ENCODE measurements at regions not wholly inside any gene's neighbourhood (a gene's known extent, or its start where the extent isn't known, plus 50 kb on each side); places are given as distances from the start of the nearest gene placed in this dataset.

DNA sequence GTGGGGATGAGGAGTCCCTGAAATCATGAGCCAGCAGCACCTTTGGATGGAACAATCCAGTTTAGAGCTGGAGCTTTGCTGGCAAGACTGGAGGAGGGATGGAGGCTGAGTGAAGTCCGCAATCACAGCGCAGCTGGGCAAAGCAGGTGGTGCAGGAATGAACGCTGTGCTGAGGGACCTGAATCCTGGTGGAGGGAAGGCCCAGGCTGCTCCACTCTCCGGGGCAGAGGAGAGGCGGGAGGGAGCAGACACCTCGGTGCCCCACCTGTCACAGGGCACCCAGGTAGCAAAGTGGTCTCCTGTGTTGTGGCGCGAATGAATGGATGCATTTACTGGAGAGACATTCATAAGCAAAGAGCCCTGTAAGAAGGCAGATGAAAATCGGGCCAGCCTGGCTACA, 124.8 kb upstream of the ANO1 start:
- H2AFZ ChIP-seq (ENCODE audit: low read depth, low read length, severe bottlenecking), result no peak overlapping the region
- no peaks in the 10 kb centered on the region for H3K9me3 ChIP-seq (ENCODE audit: insufficient read depth, low read length)
- H3K4me2 ChIP-seq (ENCODE audit: low read depth, low read length, poor library complexity, severe bottlenecking), result no peak overlapping the region
- H3K79me2 ChIP-seq (ENCODE audit: insufficient read depth, low read length), result no peaks in the 10 kb centered on the region
- H3K27ac ChIP-seq (ENCODE audit: low read depth, low read length), result no peak overlapping the region
- H3K9me2 ChIP-seq (replicated peaks; ENCODE audit: insufficient read depth, low read length), result no peaks in the 10 kb centered on the region
- no peak overlapping the region for H3K4me3 ChIP-seq (ENCODE audit: insufficient read depth, low read length, poor library complexity, severe bottlenecking)
- TF ChIP-seq, protein P1, sequence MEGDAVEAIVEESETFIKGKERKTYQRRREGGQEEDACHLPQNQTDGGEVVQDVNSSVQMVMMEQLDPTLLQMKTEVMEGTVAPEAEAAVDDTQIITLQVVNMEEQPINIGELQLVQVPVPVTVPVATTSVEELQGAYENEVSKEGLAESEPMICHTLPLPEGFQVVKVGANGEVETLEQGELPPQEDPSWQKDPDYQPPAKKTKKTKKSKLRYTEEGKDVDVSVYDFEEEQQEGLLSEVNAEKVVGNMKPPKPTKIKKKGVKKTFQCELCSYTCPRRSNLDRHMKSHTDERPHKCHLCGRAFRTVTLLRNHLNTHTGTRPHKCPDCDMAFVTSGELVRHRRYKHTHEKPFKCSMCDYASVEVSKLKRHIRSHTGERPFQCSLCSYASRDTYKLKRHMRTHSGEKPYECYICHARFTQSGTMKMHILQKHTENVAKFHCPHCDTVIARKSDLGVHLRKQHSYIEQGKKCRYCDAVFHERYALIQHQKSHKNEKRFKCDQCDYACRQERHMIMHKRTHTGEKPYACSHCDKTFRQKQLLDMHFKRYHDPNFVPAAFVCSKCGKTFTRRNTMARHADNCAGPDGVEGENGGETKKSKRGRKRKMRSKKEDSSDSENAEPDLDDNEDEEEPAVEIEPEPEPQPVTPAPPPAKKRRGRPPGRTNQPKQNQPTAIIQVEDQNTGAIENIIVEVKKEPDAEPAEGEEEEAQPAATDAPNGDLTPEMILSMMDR (IDR thresholded peaks at IDR 0.05; ENCODE audit: insufficient read depth, low read length, poor library complexity, severe bottlenecking), result no peak
- TF ChIP-seq EZH2phosphoT487 (conservative IDR thresholded peaks at IDR 0.05; ENCODE audit: low read length), result no peak
- no peaks in the 10 kb centered on the region for H3F3A ChIP-seq (ENCODE audit: insufficient read depth)
- no peaks in the 10 kb centered on the region for H4K20me1 ChIP-seq (ENCODE audit: low read depth, low read length)
- H3K27me3 ChIP-seq (ENCODE audit: low read length), result no peaks in the 10 kb centered on the region
- H3K36me3 ChIP-seq (ENCODE audit: low read length), result no peaks in the 10 kb centered on the region
- no peak overlapping the region for H3K9ac ChIP-seq (ENCODE audit: low read length)

DNA sequence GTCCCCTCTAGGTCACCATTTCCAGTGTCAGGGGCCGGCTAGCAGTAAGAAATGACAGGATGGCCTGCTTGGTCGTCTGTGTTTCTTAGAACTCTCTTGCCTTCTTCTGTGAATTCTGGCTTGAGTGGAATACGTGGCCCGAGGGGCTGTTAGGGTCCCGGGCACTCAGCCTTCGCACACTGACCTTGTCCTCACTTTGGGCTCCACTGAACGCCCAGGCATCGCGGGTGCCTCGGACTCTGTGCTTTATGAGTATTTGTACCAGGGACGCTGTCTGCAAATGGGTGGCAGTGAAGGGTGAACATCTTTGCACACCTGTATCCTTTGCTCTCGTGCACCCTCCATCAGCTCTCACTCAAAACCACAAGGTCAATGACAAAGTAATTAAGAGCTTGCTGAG, 123.4 kb upstream of the ANO1 start:
- Histone ChIP-seq H3K36me3 (ENCODE audit: low read length) (no peaks in the 10 kb centered on the region), H3K4me2 (ENCODE audit: low read depth, low read length, poor library complexity, severe bottlenecking) (no peak overlapping the region), H3K9me3 (ENCODE audit: insufficient read depth, low read length) (no peaks in the 10 kb centered on the region), H3K4me3 (ENCODE audit: insufficient read depth, low read length, poor library complexity, severe bottlenecking) (no peak overlapping the region), H3F3A (ENCODE audit: insufficient read depth) (no peaks in the 10 kb centered on the region), H3K9ac (ENCODE audit: low read length) (no peak overlapping the region), H3K9me2 (replicated peaks; ENCODE audit: insufficient read depth, low read length) (no peaks in the 10 kb centered on the region), H3K27me3 (ENCODE audit: low read length) (no peaks in the 10 kb centered on the region), H2AFZ (ENCODE audit: low read depth, low read length, severe bottlenecking) (no peak overlapping the region), H3K27ac (ENCODE audit: low read depth, low read length) (no peak overlapping the region), H4K20me1 (ENCODE audit: low read depth, low read length) (no peaks in the 10 kb centered on the region), H3K79me2 (ENCODE audit: insufficient read depth, low read length) (no peaks in the 10 kb centered on the region)
- TF ChIP-seq EZH2phosphoT487 (conservative IDR thresholded peaks at IDR 0.05; ENCODE audit: low read length), result no peak
- TF ChIP-seq, protein P1 (IDR thresholded peaks at IDR 0.05; ENCODE audit: insufficient read depth, low read length, poor library complexity, severe bottlenecking), result no peak

DNA sequence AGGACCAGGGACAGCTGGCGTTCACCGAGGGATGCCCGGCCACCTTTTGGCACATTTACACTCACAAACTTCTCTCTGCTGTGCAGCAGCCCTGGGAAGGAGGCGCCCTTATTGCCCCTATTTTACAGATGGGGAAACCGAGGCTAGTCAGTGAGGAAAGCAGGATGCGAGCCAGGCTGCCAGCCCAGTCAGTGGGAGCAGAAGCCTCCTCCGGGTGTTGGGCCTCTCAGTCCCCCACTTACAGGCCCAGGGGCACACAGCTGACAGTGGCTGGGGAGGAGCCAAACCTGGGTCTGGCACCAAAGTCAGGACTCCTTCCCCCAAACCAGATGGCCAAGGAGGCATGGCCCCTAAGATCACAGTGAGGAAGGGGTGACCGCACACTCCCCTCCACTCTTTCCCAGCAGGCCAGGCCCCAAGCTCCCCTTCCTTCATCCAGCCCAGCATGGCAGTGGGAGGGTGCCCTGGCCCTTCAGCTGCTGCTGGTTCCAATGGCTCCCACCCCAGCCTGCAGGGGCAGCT, 121.4 kb upstream of the ANO1 start:
- H3K9me2 ChIP-seq (replicated peaks; ENCODE audit: insufficient read depth, low read length), result no peaks in the 10 kb centered on the region
- H3K4me2 ChIP-seq (ENCODE audit: low read depth, low read length, poor library complexity, severe bottlenecking), result no peak overlapping the region
- no peak overlapping the region for H3K4me3 ChIP-seq (ENCODE audit: insufficient read depth, low read length, poor library complexity, severe bottlenecking)
- H4K20me1 ChIP-seq (ENCODE audit: low read depth, low read length), result no peaks in the 10 kb centered on the region
- no peaks in the 10 kb centered on the region for H3K79me2 ChIP-seq (ENCODE audit: insufficient read depth, low read length)
- H3K27ac ChIP-seq (ENCODE audit: low read depth, low read length), result no peak overlapping the region
- H3K9ac ChIP-seq (ENCODE audit: low read length), result no peak overlapping the region
- no peaks in the 10 kb centered on the region for H3F3A ChIP-seq (ENCODE audit: insufficient read depth)
- H3K9me3 ChIP-seq (ENCODE audit: insufficient read depth, low read length), result no peaks in the 10 kb centered on the region
- TF ChIP-seq, protein P1 (IDR thresholded peaks at IDR 0.05; ENCODE audit: insufficient read depth, low read length, poor library complexity, severe bottlenecking), result no peak
- TF ChIP-seq EZH2phosphoT487 (conservative IDR thresholded peaks at IDR 0.05; ENCODE audit: low read length), result no peak
- no peaks in the 10 kb centered on the region for H3K27me3 ChIP-seq (ENCODE audit: low read length)
- no peak overlapping the region for H2AFZ ChIP-seq (ENCODE audit: low read depth, low read length, severe bottlenecking)
- H3K36me3 ChIP-seq (ENCODE audit: low read length), result no peaks in the 10 kb centered on the region
